GM23338 (cell line): ENCODE measurements at regions not wholly inside any gene's neighbourhood (a gene's known extent, or its start where the extent isn't known, plus 50 kb on each side); places are given as distances from the start of the nearest gene placed in this dataset.

Experiments used
- ATAC-seq: fragments of 200-7000 bp; cut with Tn5 transposase; 3 replicates; pipeline ENCODE4 v1.9.1; 2020
- DNase-seq: peaks from one replicate; pipeline ENCODE4 v3.0.0-alpha.2; 2015; ENCODE audit warnings: low spot score
- H2AFZ ChIP-seq: fragments of 200-600 bp; sonication (generic); 2 replicates; pipeline ENCODE4 v1.8.0; 2016; ENCODE audit warnings: antibody characterized with exemption, mild to moderate bottlenecking, moderate library complexity
- H3F3A ChIP-seq: fragments of 200-600 bp; sonication (generic); replicated peaks from 2 replicates; pipeline ENCODE4 v1.8.0; 2017; ENCODE audit warnings: antibody characterized with exemption, mixed run types, low read depth
- H3K27ac ChIP-seq: fragments of 200-600 bp; sonication (generic); 2 replicates; pipeline ENCODE4 v1.6.1; 2016; ENCODE audit warnings: low read depth
- H3K27me3 ChIP-seq: fragments of 200-600 bp; sonication (generic); 2 replicates; pipeline ENCODE4 v1.8.0; 2016; ENCODE audit warnings: mild to moderate bottlenecking, mixed run types, moderate library complexity; ENCODE audit not compliant: insufficient read depth
- H3K36me3 ChIP-seq: fragments of 200-600 bp; sonication (generic); 2 replicates; pipeline ENCODE4 v1.8.0; 2016; ENCODE audit warnings: mild to moderate bottlenecking; ENCODE audit not compliant: insufficient read depth
- H3K4me1 ChIP-seq: fragments of 200-600 bp; sonication (generic); 2 replicates; pipeline ENCODE4 v1.8.0; 2016; ENCODE audit warnings: mild to moderate bottlenecking, moderate library complexity; ENCODE audit not compliant: insufficient read depth
- H3K4me2 ChIP-seq: fragments of 200-600 bp; sonication (generic); 2 replicates; pipeline ENCODE4 v1.7.1; 2017; ENCODE audit warnings: mixed run types
- H3K4me3 ChIP-seq: fragments of 200-600 bp; sonication (generic); 2 replicates; pipeline ENCODE4 v1.6.1; 2016; ENCODE audit warnings: mixed run types
- H3K79me2 ChIP-seq: fragments of 200-600 bp; sonication (generic); replicated peaks from 2 replicates; pipeline ENCODE4 v1.8.0; 2017; ENCODE audit warnings: mild to moderate bottlenecking; ENCODE audit not compliant: insufficient read depth
- H3K9me2 ChIP-seq: fragments of 200-600 bp; sonication (generic); 2 replicates; pipeline ENCODE4 v1.8.0; 2017; ENCODE audit not compliant: insufficient read depth
- H4K20me1 ChIP-seq: fragments of 200-600 bp; sonication (generic); replicated peaks from 2 replicates; pipeline ENCODE4 v1.8.0; 2017; ENCODE audit warnings: mild to moderate bottlenecking; ENCODE audit not compliant: insufficient read depth
- H3K27ac Mint-ChIP-seq: 2 replicates; pipeline ENCODE4 v1.8.0; 2020; ENCODE audit warnings: inconsistent platforms, mild to moderate bottlenecking, moderate library complexity, mixed read lengths
- H3K27me3 Mint-ChIP-seq: 3 replicates; pipeline ENCODE4 v1.8.0; 2022; ENCODE audit warnings: low read depth, mild to moderate bottlenecking, moderate library complexity, mixed read lengths, inconsistent platforms; ENCODE audit not compliant: insufficient read depth, poor library complexity
- H3K36me3 Mint-ChIP-seq: 3 replicates; pipeline ENCODE4 v1.8.0; 2021; ENCODE audit warnings: low read depth, mild to moderate bottlenecking, inconsistent platforms, moderate library complexity, mixed read lengths
- H3K4me1 Mint-ChIP-seq: 3 replicates; pipeline ENCODE4 v1.8.0; 2020; ENCODE audit warnings: mild to moderate bottlenecking, inconsistent platforms, mixed read lengths
- H3K4me3 Mint-ChIP-seq: 3 replicates; pipeline ENCODE4 v1.8.0; 2021; ENCODE audit warnings: moderate library complexity, mild to moderate bottlenecking, inconsistent platforms, mixed read lengths
- H3K9me3 Mint-ChIP-seq: 3 replicates; pipeline ENCODE4 v1.8.0; 2020; ENCODE audit warnings: moderate library complexity, mild to moderate bottlenecking, inconsistent platforms, mixed read lengths
- EZH2 ChIP-seq: fragments of 200-600 bp; sonication (generic); IDR thresholded peaks from one replicate; pipeline ENCODE4 v1.8.0; 2017; ENCODE audit warnings: antibody characterized with exemption, mild to moderate bottlenecking, low read depth; ENCODE audit not compliant: unreplicated experiment
- JUNB ChIP-seq: IDR thresholded peaks from one replicate; pipeline ENCODE4 v1.6.1; 2016; ENCODE audit warnings: antibody characterized with exemption; ENCODE audit not compliant: unreplicated experiment
- REST ChIP-seq: IDR thresholded peaks from one replicate; pipeline ENCODE4 v1.6.1; 2018; ENCODE audit warnings: antibody characterized with exemption; ENCODE audit not compliant: unreplicated experiment
- ZNF331 ChIP-seq: fragments of 250-450 bp; sonication (Bioruptor Pico); IDR thresholded peaks from 2 replicates; pipeline ENCODE4 v1.5.0; 2020; ENCODE audit warnings: low read depth, mild to moderate bottlenecking, moderate library complexity
- TF ChIP-seq, protein P1 (sequence below): fragments of 250-450 bp; sonication (Bioruptor Pico); IDR thresholded peaks from 2 replicates; pipeline ENCODE4 v1.5.0; 2020; ENCODE audit warnings: mild to moderate bottlenecking, moderate library complexity

GRCh38 chr15:38709196-38709595 lies 144.6 kb upstream of the RASGRP1 start:
- Histone ChIP-seq H3K4me1 (peaks cover 41% of the 10 kb centered on the region), H3K4me2 (peak overlapping the region; percentile 53), H3K27ac (no peak overlapping the region), H3F3A (no peaks in the 10 kb centered on the region), H3K27me3 (no peaks in the 10 kb centered on the region), H4K20me1 (no peaks in the 10 kb centered on the region), H3K4me3 (no peak overlapping the region), H2AFZ (no peak overlapping the region), H3K79me2 (no peaks in the 10 kb centered on the region), H3K36me3 (no peaks in the 10 kb centered on the region), H3K9me2 (no peaks in the 10 kb centered on the region)
- peak overlapping the region; percentile 24; the same call in 1 of the 2 replicates for H3K27ac Mint-ChIP-seq
- DNase-seq: no peak
- TF ChIP-seq REST (no peak), EZH2 (no peak), ZNF331 (no peak), JUNB (no peak)
- TF ChIP-seq, protein P1, sequence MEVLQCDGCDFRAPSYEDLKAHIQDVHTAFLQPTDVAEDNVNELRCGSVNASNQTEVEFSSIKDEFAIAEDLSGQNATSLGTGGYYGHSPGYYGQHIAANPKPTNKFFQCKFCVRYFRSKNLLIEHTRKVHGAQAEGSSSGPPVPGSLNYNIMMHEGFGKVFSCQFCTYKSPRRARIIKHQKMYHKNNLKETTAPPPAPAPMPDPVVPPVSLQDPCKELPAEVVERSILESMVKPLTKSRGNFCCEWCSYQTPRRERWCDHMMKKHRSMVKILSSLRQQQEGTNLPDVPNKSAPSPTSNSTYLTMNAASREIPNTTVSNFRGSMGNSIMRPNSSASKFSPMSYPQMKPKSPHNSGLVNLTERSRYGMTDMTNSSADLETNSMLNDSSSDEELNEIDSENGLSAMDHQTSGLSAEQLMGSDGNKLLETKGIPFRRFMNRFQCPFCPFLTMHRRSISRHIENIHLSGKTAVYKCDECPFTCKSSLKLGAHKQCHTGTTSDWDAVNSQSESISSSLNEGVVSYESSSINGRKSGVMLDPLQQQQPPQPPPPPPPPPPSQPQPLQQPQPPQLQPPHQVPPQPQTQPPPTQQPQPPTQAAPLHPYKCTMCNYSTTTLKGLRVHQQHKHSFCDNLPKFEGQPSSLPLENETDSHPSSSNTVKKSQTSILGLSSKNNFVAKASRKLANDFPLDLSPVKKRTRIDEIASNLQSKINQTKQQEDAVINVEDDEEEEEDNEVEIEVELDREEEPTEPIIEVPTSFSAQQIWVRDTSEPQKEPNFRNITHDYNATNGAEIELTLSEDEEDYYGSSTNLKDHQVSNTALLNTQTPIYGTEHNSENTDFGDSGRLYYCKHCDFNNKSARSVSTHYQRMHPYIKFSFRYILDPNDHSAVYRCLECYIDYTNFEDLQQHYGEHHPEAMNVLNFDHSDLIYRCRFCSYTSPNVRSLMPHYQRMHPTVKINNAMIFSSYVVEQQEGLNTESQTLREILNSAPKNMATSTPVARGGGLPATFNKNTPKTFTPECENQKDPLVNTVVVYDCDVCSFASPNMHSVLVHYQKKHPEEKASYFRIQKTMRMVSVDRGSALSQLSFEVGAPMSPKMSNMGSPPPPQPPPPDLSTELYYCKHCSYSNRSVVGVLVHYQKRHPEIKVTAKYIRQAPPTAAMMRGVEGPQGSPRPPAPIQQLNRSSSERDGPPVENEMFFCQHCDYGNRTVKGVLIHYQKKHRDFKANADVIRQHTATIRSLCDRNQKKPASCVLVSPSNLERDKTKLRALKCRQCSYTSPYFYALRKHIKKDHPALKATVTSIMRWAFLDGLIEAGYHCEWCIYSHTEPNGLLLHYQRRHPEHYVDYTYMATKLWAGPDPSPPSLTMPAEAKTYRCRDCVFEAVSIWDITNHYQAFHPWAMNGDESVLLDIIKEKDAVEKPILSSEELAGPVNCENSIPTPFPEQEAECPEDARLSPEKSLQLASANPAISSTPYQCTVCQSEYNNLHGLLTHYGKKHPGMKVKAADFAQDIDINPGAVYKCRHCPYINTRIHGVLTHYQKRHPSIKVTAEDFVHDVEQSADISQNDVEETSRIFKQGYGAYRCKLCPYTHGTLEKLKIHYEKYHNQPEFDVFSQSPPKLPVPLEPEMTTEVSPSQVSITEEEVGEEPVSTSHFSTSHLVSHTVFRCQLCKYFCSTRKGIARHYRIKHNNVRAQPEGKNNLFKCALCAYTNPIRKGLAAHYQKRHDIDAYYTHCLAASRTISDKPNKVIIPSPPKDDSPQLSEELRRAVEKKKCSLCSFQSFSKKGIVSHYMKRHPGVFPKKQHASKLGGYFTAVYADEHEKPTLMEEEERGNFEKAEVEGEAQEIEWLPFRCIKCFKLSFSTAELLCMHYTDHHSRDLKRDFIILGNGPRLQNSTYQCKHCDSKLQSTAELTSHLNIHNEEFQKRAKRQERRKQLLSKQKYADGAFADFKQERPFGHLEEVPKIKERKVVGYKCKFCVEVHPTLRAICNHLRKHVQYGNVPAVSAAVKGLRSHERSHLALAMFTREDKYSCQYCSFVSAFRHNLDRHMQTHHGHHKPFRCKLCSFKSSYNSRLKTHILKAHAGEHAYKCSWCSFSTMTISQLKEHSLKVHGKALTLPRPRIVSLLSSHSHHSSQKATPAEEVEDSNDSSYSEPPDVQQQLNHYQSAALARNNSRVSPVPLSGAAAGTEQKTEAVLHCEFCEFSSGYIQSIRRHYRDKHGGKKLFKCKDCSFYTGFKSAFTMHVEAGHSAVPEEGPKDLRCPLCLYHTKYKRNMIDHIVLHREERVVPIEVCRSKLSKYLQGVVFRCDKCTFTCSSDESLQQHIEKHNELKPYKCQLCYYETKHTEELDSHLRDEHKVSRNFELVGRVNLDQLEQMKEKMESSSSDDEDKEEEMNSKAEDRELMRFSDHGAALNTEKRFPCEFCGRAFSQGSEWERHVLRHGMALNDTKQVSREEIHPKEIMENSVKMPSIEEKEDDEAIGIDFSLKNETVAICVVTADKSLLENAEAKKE (CRISPR knock-in tag): no peak
- no peaks in the 10 kb centered on the region; the same call in 2 of the 3 replicates for H3K9me3 Mint-ChIP-seq
- H3K27me3 Mint-ChIP-seq: peaks cover 4% of the 10 kb centered on the region
- peaks cover 44% of the 10 kb centered on the region for H3K4me1 Mint-ChIP-seq
- no peak overlapping the region for H3K4me3 Mint-ChIP-seq
- H3K36me3 Mint-ChIP-seq: no peaks in the 10 kb centered on the region
- ATAC-seq: no peak
